Activated CD8-positive, alpha-beta T cell treated with anti-CD3 and anti-CD28 coated beads for 36 hours (primary cell): ENCODE measurements at regions not wholly inside any gene's neighbourhood (a gene's known extent, or its start where the extent isn't known, plus 50 kb on each side); places are given as distances from the start of the nearest gene placed in this dataset.

Source experiments
- ATAC-seq: fragments of 200-7000 bp; cut with Tn5 transposase; one replicate; pipeline ENCODE4 v1.10.0; 2021; ENCODE audit warnings: mild to moderate bottlenecking, moderate library complexity
- CTCF ChIA-PET: fragments of 350-600 bp; sonication (Branson Sonifier 250); formaldehyde crosslinking; loops from one replicate; lab custom pipeline; 2021; ENCODE audit warnings: antibody characterized with exemption; lab: Charles Lee
- POLR2A ChIA-PET: fragments of 350-600 bp; sonication (Branson Sonifier 250); formaldehyde crosslinking; loops from one replicate; lab custom pipeline; 2021; ENCODE audit warnings: antibody characterized with exemption; lab: Charles Lee
- DNase-seq: peaks from one replicate; pipeline ENCODE4 v3.0.0-alpha.2; 2020
- H3K27ac Mint-ChIP-seq: one replicate; pipeline ENCODE4 v1.8.0; 2021; ENCODE audit warnings: mild to moderate bottlenecking, mixed read lengths
- H3K27me3 Mint-ChIP-seq: one replicate; pipeline ENCODE4 v1.8.0; 2021; ENCODE audit warnings: mixed read lengths
- H3K36me3 Mint-ChIP-seq: one replicate; pipeline ENCODE4 v1.8.0; 2021; ENCODE audit warnings: low read depth, mixed read lengths
- H3K4me1 Mint-ChIP-seq: one replicate; pipeline ENCODE4 v1.8.0; 2021; ENCODE audit warnings: low read depth, mixed read lengths
- H3K4me3 Mint-ChIP-seq: one replicate; pipeline ENCODE4 v1.8.0; 2021; ENCODE audit warnings: mild to moderate bottlenecking, moderate library complexity, mixed read lengths
- H3K9me3 Mint-ChIP-seq: one replicate; pipeline ENCODE4 v1.8.0; 2021; ENCODE audit warnings: mixed read lengths
- CTCF ChIP-seq: fragments of 200-600 bp; IDR thresholded peaks from one replicate; pipeline ENCODE4 v1.8.0; 2022; ENCODE audit warnings: antibody characterized with exemption, mild to moderate bottlenecking
- intact Hi-C: fragments of 100-400 bp; cut with micrococcal nuclease; formaldehyde crosslinking; loops from one replicate; pipeline ENCODE4 v1.10.0; 2022

DNA sequence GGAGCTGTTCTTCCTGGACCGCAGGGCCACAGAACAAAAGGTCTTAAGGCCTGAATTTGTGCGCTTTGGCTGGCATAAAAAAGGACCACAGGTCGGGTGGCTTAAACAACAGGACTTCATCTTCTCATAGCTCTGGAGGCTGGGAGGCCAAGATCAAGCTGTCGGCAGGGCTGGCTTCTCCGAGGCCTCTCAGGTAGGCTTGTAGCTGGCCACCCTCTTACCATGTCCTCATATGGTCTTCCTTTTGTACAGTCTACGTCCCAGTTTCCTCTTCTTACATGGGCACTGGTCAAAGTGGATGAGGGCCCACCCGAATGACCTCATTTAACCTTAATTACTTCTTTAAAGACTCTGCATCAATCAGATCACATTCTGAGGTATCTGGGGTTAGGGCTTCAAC lies 257.6 kb downstream of the CBLN1 start:
- Mint-ChIP-seq H3K4me1 (no peaks in the 10 kb centered on the region), H3K36me3 (no peaks in the 10 kb centered on the region), H3K27me3 (peaks cover 6% of the 10 kb centered on the region), H3K4me3 (no peak overlapping the region), H3K9me3 (no peaks in the 10 kb centered on the region), H3K27ac (no peak overlapping the region)
- DNase-seq (no peak), ATAC-seq (no peak)
- no peak for TF ChIP-seq CTCF
- POLR2A ChIA-PET = no interaction called here
- CTCF ChIA-PET = no interaction called here
- intact Hi-C loops = no loop called here

GRCh38 chr16:49023050-49023449 lies 258.6 kb downstream of the CBLN1 start:
- Mint-ChIP-seq H3K9me3 (no peaks in the 10 kb centered on the region), H3K27me3 (peaks cover 9% of the 10 kb centered on the region), H3K4me1 (no peaks in the 10 kb centered on the region), H3K36me3 (no peaks in the 10 kb centered on the region), H3K4me3 (no peak overlapping the region), H3K27ac (no peak overlapping the region)
- CTCF ChIA-PET = no interaction called here
- ATAC-seq (no peak), DNase-seq (no peak)
- no peak for TF ChIP-seq CTCF
- intact Hi-C loops = no loop called here
- POLR2A ChIA-PET = no interaction called here

GRCh38 chr16:49022351-49022963 lies 259.2 kb downstream of the CBLN1 start:
- H3K27ac Mint-ChIP-seq = no peak overlapping the region
- no peaks in the 10 kb centered on the region for H3K36me3 Mint-ChIP-seq
- H3K4me1 Mint-ChIP-seq = no peaks in the 10 kb centered on the region
- H3K9me3 Mint-ChIP-seq = no peaks in the 10 kb centered on the region
- intact Hi-C loops = no loop called here
- no peak for TF ChIP-seq CTCF
- H3K4me3 Mint-ChIP-seq = no peak overlapping the region
- DNase-seq = no peak
- ATAC-seq = no peak
- peaks cover 9% of the 10 kb centered on the region for H3K27me3 Mint-ChIP-seq
- POLR2A ChIA-PET = interaction anchor here (0.6 kb wide), 2 partner anchors 83 to 261 kb away, joined by 3 read pairs; no protein-coding TSS in a partner anchor
- CTCF ChIA-PET = no interaction called here

- no peak for DNase-seq
- Mint-ChIP-seq H3K4me1 (no peaks in the 10 kb centered on the region), H3K4me3 (no peak overlapping the region), H3K9me3 (no peaks in the 10 kb centered on the region), H3K27ac (no peak overlapping the region), H3K36me3 (no peaks in the 10 kb centered on the region), H3K27me3 (peaks cover 9% of the 10 kb centered on the region)
- no peak for ATAC-seq
- intact Hi-C loops = no loop called here
- POLR2A ChIA-PET = no interaction called here
- CTCF ChIA-PET = no interaction called here
- TF ChIP-seq CTCF = no peak
Observed at GRCh38 chr16:49021136-49021535, 260.5 kb downstream of the CBLN1 start.

DNA sequence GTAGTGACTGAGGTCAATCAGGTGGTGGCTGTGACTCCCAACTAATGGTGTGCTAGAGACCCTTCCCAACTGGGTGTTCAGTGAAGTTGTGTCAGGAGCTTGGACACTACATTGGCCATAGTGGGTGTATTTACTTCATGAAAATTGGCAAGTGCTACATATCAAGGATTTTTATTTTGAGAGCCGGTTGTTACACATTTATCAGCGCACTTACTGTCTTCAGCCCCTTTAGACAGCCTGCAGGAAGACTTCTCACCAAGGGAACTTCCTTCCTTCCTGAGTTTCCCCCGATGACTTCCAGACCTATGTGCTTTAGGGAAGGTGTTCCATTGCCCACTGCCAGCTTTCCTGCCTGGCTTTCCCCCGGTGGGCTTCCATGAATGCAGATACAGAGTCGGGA lies 261.2 kb downstream of the CBLN1 start:
- Mint-ChIP-seq H3K9me3 (no peaks in the 10 kb centered on the region), H3K27ac (no peak overlapping the region)

More for the DNA sequence above, 261.2 kb downstream of the CBLN1 start:
- ChIA-PET POLR2A (no interaction called here), CTCF (no interaction called here)
- DNase-seq (no peak), ATAC-seq (no peak)
- no peaks in the 10 kb centered on the region for H3K4me1 Mint-ChIP-seq
- H3K27me3 Mint-ChIP-seq = peaks cover 9% of the 10 kb centered on the region
- no peak for TF ChIP-seq CTCF
- intact Hi-C loops = no loop called here
- no peak overlapping the region for H3K4me3 Mint-ChIP-seq
- H3K36me3 Mint-ChIP-seq = no peaks in the 10 kb centered on the region
